PFSK-1 (cell line): ENCODE measurements at regions not wholly inside any gene's neighbourhood (a gene's known extent, or its start where the extent isn't known, plus 50 kb on each side); places are given as distances from the start of the nearest gene placed in this dataset.

ENCODE experiments used
- FOXP2 ChIP-seq: optimal IDR thresholded peaks from 2 replicates; pipeline ENCODE3; 2011; ENCODE audit warnings: borderline replicate concordance, control low read depth, inconsistent platforms; ENCODE audit not compliant: insufficient read depth; ENCODE audit errors: extremely low read length, extremely low read depth
- POLR2AphosphoS5 ChIP-seq: IDR thresholded peaks from 2 replicates; pipeline ENCODE4 v1.6.1; 2012; ENCODE audit warnings: low read depth, mild to moderate bottlenecking, control low read depth, low read length, moderate library complexity
- REST ChIP-seq, 2 experiments: IDR thresholded peaks; 2 replicates each; pipeline versions ENCODE4 v1.6.1 to v1.8.0; 2011 to 2012; ENCODE audit warnings: low read depth in 2 of 2, low read length in 2 of 2, control low read depth in 1 of 2, inconsistent platforms in 1 of 2, mild to moderate bottlenecking in 1 of 2, moderate library complexity in 1 of 2; ENCODE audit not compliant: insufficient read depth in 1 of 2
- SIN3A ChIP-seq: IDR thresholded peaks from 2 replicates; pipeline ENCODE4 v1.6.1; 2012; ENCODE audit warnings: mild to moderate bottlenecking, low read length, moderate library complexity, borderline replicate concordance; ENCODE audit not compliant: insufficient read depth
- TAF1 ChIP-seq: IDR thresholded peaks from 2 replicates; pipeline ENCODE4 v1.6.1; 2012; ENCODE audit warnings: low read length, control low read depth, borderline replicate concordance; ENCODE audit not compliant: insufficient read depth

- no peak for TF ChIP-seq POLR2AphosphoS5
- no peak for TF ChIP-seq SIN3A
- no peak for TF ChIP-seq REST (IDR thresholded peaks at IDR 0.05; ENCODE audit: insufficient read depth in 1 of 2, low read depth in 2 of 2, low read length in 2 of 2)
- no peak for TF ChIP-seq TAF1
- TF ChIP-seq FOXP2 = no peak
These were observed 62.7 kb upstream of the ARL4C start for GRCh38 chr2:234559609-234560008.
